Activated CD4-positive, alpha-beta T cell treated with anti-CD3 and anti-CD28 coated beads, Interleukin-2, amount 50 U/mL, for 24 hours (primary cell): ENCODE measurements at regions not wholly inside any gene's neighbourhood (a gene's known extent, or its start where the extent isn't known, plus 50 kb on each side); places are given as distances from the start of the nearest gene placed in this dataset.

Experiments used
- DNase-seq, 2 donors: peaks; one replicate each; pipeline ENCODE4 v3.0.0-alpha.2; 2020; ENCODE audit warnings: low read depth in 1 of 2, low spot score in 1 of 2

DNA sequence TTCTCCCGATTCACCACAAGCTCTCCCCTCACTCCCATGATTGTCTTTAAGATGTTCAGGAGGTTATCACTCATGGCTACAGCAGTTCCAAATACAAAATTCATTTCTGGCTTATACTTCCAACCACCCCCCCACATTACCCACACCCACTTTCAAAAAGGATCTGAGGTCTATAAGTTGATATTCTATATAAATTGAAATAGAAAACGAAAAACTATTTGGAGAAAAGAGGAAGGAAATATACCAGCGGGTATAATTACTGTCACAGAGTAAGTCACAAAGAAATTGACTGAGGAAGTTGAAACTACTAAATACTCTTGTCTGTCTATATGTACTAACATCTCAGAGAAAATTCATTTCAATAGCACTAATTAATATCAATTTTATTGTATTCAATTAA, 112.7 kb upstream of the TNFAIP3 start:
- DNase-seq, result no peak

- no peak for DNase-seq
Measured at GRCh38 chr6:137754866-137755265, 112.2 kb upstream of the TNFAIP3 start.

- DNase-seq, result no peak
Measured at GRCh38 chr6:137755284-137755683, 111.8 kb upstream of the TNFAIP3 start.

- DNase-seq, result no peak
Measured at GRCh38 chr6:137756788-137757187, 110.3 kb upstream of the TNFAIP3 start.

DNA sequence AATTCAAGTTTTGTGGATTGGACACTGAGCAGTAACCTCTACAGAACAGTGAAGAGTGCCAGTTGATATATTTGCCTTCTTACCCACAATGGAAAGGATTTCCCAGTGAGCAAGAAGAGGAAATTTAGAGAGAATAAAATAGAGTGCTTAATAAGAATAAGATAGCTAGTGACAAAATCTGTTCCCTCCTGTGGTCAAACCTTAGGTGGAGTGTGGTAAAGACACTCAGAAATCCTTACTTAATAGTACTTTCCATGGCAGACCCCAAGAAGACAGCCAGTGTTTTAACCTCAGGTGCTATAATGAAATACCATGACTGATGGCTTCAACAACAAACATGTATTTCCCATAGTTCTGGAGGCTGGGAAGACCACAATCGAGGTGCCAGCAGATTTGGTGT, 108.4 kb upstream of the TNFAIP3 start:
- DNase-seq, result no peak

DNA sequence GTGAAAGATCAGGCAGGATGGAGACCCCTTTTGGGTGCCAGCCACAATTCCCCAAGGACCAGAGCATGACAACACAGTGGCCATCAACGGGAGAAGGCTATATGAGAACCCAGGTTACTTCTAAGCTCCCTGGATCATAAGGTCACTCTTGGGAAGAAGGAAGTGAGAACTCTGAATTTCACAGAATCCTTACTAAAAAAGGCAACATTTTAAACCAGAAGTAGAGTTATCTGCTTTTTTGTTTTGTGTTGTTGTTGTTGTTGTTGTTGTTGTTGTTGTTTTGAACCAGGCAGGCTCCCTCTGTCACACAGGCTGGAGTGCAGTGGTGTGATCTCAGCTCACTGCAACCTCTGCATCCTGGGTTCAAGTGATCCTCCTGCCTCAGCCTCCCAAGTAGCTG, 107.4 kb upstream of the TNFAIP3 start:
- no peak for DNase-seq

- DNase-seq, result no peak
Measured at GRCh38 chr6:137761072-137761471, 106.0 kb upstream of the TNFAIP3 start.

DNA sequence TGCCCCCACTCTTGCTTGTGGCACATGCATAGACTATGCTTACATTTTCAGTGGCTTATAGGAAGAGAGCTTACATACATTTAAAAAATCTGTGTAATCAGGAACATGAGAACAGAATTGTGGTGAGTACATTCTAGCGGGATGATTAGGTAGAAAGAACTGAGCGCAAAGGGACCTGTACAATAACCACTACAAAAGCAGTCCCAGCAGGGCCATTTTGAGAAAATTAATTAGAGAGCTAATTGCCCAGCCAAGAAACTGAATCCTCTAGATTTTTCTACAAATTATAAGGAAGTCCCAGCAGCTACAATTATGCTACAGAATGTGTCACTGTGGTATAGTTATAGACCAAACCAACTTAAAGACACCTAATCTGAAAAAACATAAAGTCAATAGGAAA, 105.6 kb upstream of the TNFAIP3 start:
- no peak for DNase-seq

GRCh38 chr6:137762168-137763090, 104.6 kb upstream of the TNFAIP3 start:
- no peak for DNase-seq

DNA sequence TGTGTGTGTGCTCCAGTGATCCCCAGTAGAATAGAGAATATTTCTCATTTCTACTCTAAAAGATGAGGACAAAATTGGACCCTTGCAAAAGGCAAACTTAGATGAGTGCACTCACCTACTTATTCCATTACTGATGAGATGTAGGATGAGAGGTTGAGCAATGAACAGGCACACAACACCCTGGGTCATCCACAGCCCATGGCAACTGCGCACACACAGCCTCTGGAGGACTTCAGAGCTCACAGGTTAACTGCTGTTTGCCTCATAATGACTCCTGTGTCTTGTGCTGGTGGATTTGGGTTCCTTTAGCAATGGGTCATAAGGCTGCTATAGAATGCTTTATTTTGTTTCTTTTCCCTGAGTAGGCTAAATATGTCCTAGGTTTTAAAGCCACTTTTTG, 103.6 kb upstream of the TNFAIP3 start:
- no peak for DNase-seq

GRCh38 chr6:137763886-137764285, 103.2 kb upstream of the TNFAIP3 start:
- no peak for DNase-seq

DNA sequence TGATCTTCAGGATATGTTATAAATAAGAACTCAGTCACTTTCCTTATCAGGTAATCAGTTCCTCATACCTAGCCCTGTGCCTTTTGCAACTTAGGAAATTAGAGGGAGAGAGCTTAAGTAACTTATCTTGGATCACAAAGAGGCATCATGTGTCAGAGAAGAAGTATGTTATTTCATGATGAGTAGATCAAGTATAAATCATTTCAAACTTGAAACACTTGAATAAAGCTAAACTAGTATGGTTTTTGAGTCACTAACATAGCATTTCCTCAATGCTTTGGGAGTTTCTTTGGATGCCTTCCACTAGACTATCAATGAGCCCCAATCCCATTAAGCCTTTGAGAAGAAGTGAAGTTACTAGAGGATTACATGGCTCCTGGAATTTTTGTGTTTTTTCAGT, 102.6 kb upstream of the TNFAIP3 start:
- no peak for DNase-seq

DNA sequence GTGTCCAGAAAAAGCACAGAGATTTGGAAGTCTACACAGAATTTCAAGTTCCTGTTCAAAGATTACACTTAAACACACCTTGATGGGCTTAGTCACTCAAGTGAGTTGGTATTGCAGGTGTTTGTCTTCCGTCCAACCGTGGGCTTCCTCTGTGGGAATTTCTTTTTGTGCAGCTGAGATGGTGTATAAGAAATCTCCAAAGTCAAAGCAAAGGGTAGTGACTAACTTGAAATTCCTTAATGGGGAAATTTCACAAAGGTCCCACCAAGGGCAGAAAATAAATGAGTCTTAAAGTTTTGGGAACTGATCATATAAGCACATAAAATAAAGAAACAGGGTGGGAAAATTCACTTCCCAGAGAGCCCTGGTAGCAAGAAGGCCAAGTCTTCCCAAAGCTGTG, 102.0 kb upstream of the TNFAIP3 start:
- no peak for DNase-seq

- DNase-seq, result no peak
Measured at GRCh38 chr6:137766596-137767370, 100.3 kb upstream of the TNFAIP3 start.

- no peak for DNase-seq
Measured at GRCh38 chr6:137767465-137767864, 99.6 kb upstream of the TNFAIP3 start.

GRCh38 chr6:137767911-137768690, 99.0 kb upstream of the TNFAIP3 start:
- DNase-seq, result no peak

- no peak for DNase-seq
Measured at GRCh38 chr6:137768935-137769334, 98.1 kb upstream of the TNFAIP3 start.

- no peak for DNase-seq
Measured at GRCh38 chr6:137769797-137770362, 97.2 kb upstream of the TNFAIP3 start.

- DNase-seq, result no peak
Measured at GRCh38 chr6:137772541-137773250, 94.4 kb upstream of the TNFAIP3 start.

- DNase-seq, result no peak
Measured at GRCh38 chr6:137775227-137775626, 91.8 kb upstream of the TNFAIP3 start.

- DNase-seq, result no peak
Measured at GRCh38 chr6:137775720-137776119, 91.3 kb upstream of the TNFAIP3 start.
